Thyroid gland (tissue), 4 donors: ENCODE measurements at regions not wholly inside any gene's neighbourhood (a gene's known extent, or its start where the extent isn't known, plus 50 kb on each side); places are given as distances from the start of the nearest gene placed in this dataset.

Experiments used
- DNase-seq, 2 donors: peaks; one replicate each; pipeline ENCODE4 v3.0.0-alpha.2; 2019
- H3K27ac ChIP-seq, 3 donors: fragments of 200-600 bp; sonication (generic); 1 replicate in 2 of 3; 2 replicates in 1 of 3; pipeline ENCODE4 v1.5.1; 2016 to 2019; ENCODE audit warnings: mild to moderate bottlenecking in 1 of 3, moderate library complexity in 1 of 3
- H3K27me3 ChIP-seq: fragments of 200-600 bp; sonication (generic); one replicate; pipeline ENCODE4 v1.5.1; 2019
- H3K36me3 ChIP-seq, 2 donors: fragments of 200-600 bp; sonication (generic); one replicate each; pipeline ENCODE4 v1.5.1; 2016 to 2019
- H3K4me1 ChIP-seq, 2 donors: fragments of 200-600 bp; sonication (generic); one replicate each; pipeline ENCODE4 v1.5.1; 2017 to 2019
- H3K4me3 ChIP-seq, 3 donors: fragments of 200-600 bp; sonication (generic); replicated peaks in 1 of 3; 1 replicate in 2 of 3; 2 replicates in 1 of 3; pipeline ENCODE4 v1.5.1; 2016; ENCODE audit warnings: mild to moderate bottlenecking in 1 of 3
- H3K9me3 ChIP-seq: fragments of 200-600 bp; sonication (generic); one replicate; pipeline ENCODE4 v1.5.1; 2017
- POLR2A ChIP-seq, 2 donors: fragments of 450-650 bp; IDR thresholded peaks; one replicate each; pipeline ENCODE4 v1.6.1; 2017; ENCODE audit warnings: antibody characterized with exemption in 2 of 2, mild to moderate bottlenecking in 2 of 2, moderate library complexity in 1 of 2
- WGBS, 2 donors: methylation state at CpG; one replicate each; pipeline ENCODE4 v1.1.5; 2017; 5-methylcytosine and 5-hydroxymethylcytosine counted together
- intact Hi-C: fragments of 100-400 bp; cut with DNase I; formaldehyde crosslinking; loops from one replicate; pipeline ENCODE4 v1.15.1; 2023
- TF ChIP-seq, protein P1 (sequence below), 6 experiments: fragments of 200-600 bp in 3 of 6; fragments of 450-650 bp in 3 of 6; sonication (generic) in 3 of 6; IDR thresholded peaks; one replicate each; pipeline ENCODE4 v1.5.1; 2016 to 2019; ENCODE audit warnings: antibody characterized with exemption in 6 of 6, mild to moderate bottlenecking in 2 of 6, inconsistent platforms in 1 of 6, moderate library complexity in 1 of 6

DNA sequence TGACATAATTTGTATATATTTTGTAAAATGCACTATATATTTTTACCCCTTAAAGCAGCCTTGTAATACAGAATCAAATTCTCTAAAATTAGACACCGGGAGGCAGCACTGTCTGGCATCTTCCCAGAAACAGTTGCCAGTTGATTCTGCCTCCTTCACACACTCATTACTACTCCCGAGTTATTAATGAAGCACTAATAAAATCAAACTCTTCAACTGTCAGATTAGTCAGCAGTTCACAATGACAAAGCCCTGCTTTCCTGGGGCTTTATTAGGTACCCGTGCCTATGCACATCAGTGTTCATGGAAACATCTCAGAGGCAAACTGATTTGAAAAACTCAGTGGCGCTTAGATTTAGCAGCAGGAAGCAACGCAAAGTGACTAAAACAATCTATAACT is 103.5 kb upstream of the VEGFC start:
- no peak overlapping the region for H3K27ac ChIP-seq
- TF ChIP-seq, protein P1, sequence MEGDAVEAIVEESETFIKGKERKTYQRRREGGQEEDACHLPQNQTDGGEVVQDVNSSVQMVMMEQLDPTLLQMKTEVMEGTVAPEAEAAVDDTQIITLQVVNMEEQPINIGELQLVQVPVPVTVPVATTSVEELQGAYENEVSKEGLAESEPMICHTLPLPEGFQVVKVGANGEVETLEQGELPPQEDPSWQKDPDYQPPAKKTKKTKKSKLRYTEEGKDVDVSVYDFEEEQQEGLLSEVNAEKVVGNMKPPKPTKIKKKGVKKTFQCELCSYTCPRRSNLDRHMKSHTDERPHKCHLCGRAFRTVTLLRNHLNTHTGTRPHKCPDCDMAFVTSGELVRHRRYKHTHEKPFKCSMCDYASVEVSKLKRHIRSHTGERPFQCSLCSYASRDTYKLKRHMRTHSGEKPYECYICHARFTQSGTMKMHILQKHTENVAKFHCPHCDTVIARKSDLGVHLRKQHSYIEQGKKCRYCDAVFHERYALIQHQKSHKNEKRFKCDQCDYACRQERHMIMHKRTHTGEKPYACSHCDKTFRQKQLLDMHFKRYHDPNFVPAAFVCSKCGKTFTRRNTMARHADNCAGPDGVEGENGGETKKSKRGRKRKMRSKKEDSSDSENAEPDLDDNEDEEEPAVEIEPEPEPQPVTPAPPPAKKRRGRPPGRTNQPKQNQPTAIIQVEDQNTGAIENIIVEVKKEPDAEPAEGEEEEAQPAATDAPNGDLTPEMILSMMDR (IDR thresholded peaks at IDR 0.05) = no peak
- TF ChIP-seq POLR2A (IDR thresholded peaks at IDR 0.05) = no peak
- WGBS, 2 donors = 56 to 61% methylated on average over 5 of the region's 5 CpGs
- peak in 1 of 2 donors; percentile 10 for DNase-seq
- no peak overlapping the region for H3K4me3 ChIP-seq
- no peaks in the 10 kb centered on the region for H3K36me3 ChIP-seq
- H3K9me3 ChIP-seq = no peaks in the 10 kb centered on the region
- no peaks in the 10 kb centered on the region for H3K4me1 ChIP-seq
- intact Hi-C loops = no loop called here
- no peaks in the 10 kb centered on the region for H3K27me3 ChIP-seq

DNA sequence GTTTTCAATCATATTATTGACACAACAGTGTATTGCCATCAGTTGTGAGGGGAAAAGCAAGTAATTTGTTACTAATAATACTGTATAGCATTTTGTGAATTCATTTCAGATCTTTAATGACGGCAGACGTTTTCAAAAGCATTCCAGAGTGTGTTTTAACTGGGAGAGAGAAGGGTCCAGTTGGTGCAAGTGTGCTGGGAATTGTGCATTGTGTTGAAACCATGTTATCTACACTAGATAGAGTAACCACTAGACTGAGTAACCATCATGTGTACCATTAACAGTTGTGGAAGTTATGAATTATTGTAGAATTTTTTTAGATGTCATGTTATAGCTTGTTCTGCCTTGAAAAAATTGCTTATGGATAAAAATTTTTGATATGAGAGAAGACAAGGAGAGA is 104.5 kb upstream of the VEGFC start:
- no peaks in the 10 kb centered on the region for H3K36me3 ChIP-seq
- intact Hi-C loops = no loop called here
- H3K4me1 ChIP-seq = no peaks in the 10 kb centered on the region
- H3K27ac ChIP-seq = no peak overlapping the region
- H3K27me3 ChIP-seq = no peaks in the 10 kb centered on the region
- TF ChIP-seq, protein P1 (IDR thresholded peaks at IDR 0.05) = no peak
- no peak for TF ChIP-seq POLR2A (IDR thresholded peaks at IDR 0.05)
- 44 to 83% methylated on average over 2 of the region's 2 CpGs for WGBS, 2 donors
- DNase-seq = no peak
- H3K9me3 ChIP-seq = no peaks in the 10 kb centered on the region
- no peak overlapping the region for H3K4me3 ChIP-seq

DNA sequence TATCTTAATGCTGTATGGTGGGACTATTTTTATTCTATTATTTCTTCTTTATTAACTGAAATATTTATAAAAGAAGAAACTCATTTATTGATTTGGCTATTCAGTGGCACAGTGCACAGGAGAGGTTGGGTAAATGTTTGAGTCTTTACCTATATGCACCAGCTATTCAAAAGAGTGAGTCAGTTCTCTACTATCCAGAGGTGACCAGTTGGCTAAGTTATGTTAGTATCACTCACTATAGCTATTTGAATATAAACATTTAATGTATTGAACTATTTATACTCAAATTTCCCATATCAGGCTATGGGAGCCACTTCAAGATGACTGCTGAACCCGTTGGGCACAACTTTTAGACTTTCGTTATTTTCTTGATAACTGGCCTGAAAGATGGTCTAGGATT is 106.1 kb upstream of the VEGFC start:
- intact Hi-C loops = no loop called here
- Histone ChIP-seq H3K27me3 (no peaks in the 10 kb centered on the region), H3K4me3 (no peak overlapping the region), H3K36me3 (no peaks in the 10 kb centered on the region), H3K27ac (no peak overlapping the region), H3K9me3 (no peaks in the 10 kb centered on the region), H3K4me1 (no peaks in the 10 kb centered on the region)
- DNase-seq = no peak
- WGBS, 2 donors = 95% methylated on average over 2 of the region's 2 CpGs
- TF ChIP-seq, protein P1 (IDR thresholded peaks at IDR 0.05) = no peak
- no peak for TF ChIP-seq POLR2A (IDR thresholded peaks at IDR 0.05)

DNA sequence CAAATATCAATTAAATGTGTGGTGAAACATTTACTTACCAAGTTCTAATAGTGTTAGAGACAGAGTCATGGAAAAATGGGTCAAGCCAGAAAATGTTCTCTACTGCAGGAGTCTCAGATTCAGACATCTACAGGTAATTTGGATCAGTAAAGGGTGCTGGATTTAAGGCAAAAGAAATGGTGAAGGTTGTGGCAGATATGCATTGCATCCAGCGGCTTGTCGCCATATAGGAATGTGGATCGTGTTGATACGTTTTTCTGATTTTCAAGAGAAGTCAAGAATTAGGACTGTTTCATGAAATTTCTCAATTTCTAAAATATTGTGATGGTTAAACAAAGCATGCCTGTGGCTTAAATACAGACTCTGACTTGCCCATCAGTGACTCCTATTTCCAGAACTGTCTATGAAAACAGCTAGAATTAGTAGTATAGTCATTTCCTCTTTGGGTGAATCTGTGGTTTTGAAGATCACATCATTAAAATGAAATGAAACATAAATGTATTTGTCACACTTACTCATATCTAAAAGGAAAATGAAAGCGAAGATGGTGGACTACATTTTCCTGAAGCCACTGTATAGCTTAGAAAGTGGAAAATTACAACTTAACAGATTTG is 110.1 kb upstream of the VEGFC start:
- H3K4me3 ChIP-seq = no peak overlapping the region
- H3K36me3 ChIP-seq = no peaks in the 10 kb centered on the region
- H3K9me3 ChIP-seq = no peaks in the 10 kb centered on the region
- no peaks in the 10 kb centered on the region for H3K4me1 ChIP-seq
- no peaks in the 10 kb centered on the region for H3K27me3 ChIP-seq
- no peak for TF ChIP-seq POLR2A (IDR thresholded peaks at IDR 0.05)
- TF ChIP-seq, protein P1 (IDR thresholded peaks at IDR 0.05) = no peak
- no peak overlapping the region for H3K27ac ChIP-seq
- no peak for DNase-seq
- 76 to 96% methylated on average over 5 of the region's 5 CpGs for WGBS, 2 donors
- intact Hi-C loops = no loop called here

DNA sequence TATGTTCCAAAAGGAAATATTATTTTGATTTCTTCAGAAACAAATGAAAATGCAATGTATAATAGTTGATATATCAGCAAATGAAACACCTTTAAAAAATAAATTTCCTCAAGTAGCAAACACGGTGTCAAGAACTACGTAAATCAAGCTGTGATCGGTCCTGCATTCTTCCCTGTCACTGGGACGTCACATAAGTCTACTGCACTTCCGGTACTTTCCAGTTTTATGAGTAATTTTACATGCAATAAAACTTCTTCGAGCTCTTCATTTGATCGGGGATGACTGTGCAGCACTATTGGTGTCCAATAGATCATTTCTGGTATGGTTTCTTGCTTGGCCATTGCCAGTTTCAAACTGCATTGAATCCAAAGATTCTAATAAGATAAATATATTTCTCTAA is 114.0 kb upstream of the VEGFC start:
- Histone ChIP-seq H3K9me3 (no peaks in the 10 kb centered on the region), H3K4me1 (no peaks in the 10 kb centered on the region), H3K36me3 (no peaks in the 10 kb centered on the region), H3K27ac (no peak overlapping the region), H3K27me3 (no peaks in the 10 kb centered on the region), H3K4me3 (no peak overlapping the region)
- 79 to 93% methylated on average over 7 of the region's 7 CpGs for WGBS, 2 donors
- intact Hi-C loops = no loop called here
- TF ChIP-seq POLR2A (IDR thresholded peaks at IDR 0.05) = no peak
- TF ChIP-seq, protein P1 (IDR thresholded peaks at IDR 0.05) = no peak
- no peak for DNase-seq
